Glomerular visceral epithelial cell (primary cell): ENCODE measurements at regions not wholly inside any gene's neighbourhood (a gene's known extent, or its start where the extent isn't known, plus 50 kb on each side); places are given as distances from the start of the nearest gene placed in this dataset.
A peak's percentile ranks its signal among the peaks of the same experiment; 100 is the strongest.

Experiments
- DNase-seq: peaks from one replicate; pipeline ENCODE4 v3.0.0-alpha.2; 2016; ENCODE audit errors: extremely low spot score

- peak; percentile 27 for DNase-seq
Measured at GRCh38 chr13:76210262-76210661, 574.1 kb downstream of the LMO7 start.

GRCh38 chr13:76198568-76199163 is 562.5 kb downstream of the LMO7 start:
- DNase-seq: no peak

DNA sequence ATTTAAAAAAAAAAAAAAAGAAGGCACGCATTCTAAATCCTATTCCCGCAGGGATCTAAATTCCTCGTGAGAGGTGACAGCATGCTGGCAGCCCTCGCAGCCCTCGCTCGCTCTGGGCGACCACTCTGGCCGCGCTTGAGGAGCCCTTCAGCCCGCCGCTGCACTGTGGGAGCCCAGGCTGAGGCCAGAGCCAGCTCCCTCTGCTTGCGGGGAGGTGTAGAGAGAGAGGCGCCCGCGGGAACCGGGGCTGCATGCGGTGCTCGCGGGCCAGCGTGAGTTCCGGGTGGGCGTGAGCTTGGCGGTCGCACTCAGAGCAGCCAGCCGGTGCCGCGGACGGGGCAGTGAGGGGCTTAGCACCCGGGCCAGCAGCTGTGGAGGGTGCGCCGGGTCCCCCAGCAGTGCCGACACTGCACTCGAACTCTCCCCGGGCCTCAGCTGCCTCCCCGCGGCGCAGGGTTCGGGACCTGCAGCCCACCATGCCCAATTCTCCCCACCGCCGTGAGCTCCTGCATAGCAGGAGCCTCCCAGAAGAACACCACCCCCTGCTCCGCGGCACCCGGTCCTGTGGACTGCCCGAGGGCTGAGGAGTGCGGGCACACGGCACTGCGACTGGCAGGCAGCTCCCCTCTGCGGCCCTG is 553.9 kb downstream of the LMO7 start:
- no peak for DNase-seq

GRCh38 chr13:76175961-76176725 is 540.0 kb downstream of the LMO7 start:
- DNase-seq: no peak

DNA sequence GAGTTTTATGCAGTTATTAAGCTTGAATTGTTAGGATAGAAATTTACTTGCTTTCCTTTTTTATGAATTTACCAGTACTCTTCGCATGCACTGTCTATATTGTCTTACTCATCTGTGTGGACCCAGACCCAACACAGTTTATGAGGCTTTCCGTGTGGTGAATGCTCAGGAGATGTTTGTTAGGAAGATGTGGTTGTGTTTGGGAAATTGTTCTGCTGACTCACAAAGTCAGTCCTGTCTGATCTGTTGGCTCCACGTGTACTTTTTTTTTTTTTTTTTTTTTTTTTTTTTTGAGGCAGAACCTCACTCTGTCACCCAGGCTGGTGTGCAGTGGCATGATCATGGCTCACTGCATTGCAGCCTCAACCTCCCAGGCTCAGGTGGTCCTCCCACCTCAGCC is 532.5 kb downstream of the LMO7 start:
- DNase-seq: no peak

DNA sequence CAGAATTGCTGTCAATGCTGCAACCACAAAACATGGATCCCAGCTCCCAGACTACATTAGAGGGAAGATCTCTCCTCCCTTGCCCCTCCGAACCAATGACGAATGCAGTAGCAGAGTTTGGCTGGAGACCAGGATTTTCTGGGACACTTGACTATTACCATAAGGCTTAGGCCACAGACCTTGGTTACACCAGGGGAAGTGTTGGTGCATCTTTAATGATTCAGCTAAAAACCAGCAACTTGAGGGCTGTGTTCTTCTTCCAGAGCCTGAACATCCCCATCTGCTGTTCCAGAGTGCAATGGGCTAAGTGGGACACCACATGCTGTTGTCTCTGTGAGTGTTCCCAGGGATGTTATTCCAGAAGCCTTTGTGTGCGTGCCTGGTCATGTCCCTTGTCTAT is 528.2 kb downstream of the LMO7 start:
- DNase-seq: no peak

DNA sequence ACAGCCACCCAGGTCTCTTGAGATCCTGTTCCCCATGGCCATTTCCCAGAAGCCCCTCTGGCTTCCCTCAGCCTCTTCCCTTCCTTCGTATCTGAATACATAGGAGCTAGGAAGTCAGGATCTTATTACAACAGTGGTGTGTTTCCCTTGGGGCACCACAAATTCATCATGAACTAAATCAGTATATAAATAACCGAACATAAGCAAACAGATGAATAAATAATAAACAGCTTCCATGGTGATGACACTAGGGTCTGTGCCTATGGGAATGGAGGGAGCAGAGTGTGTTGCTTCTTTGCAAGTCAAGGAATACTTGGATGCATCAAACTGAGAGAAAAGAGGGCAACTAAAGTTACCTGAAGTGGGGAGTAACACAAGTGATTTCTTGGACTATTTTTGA is 527.6 kb downstream of the LMO7 start:
- DNase-seq: no peak

DNA sequence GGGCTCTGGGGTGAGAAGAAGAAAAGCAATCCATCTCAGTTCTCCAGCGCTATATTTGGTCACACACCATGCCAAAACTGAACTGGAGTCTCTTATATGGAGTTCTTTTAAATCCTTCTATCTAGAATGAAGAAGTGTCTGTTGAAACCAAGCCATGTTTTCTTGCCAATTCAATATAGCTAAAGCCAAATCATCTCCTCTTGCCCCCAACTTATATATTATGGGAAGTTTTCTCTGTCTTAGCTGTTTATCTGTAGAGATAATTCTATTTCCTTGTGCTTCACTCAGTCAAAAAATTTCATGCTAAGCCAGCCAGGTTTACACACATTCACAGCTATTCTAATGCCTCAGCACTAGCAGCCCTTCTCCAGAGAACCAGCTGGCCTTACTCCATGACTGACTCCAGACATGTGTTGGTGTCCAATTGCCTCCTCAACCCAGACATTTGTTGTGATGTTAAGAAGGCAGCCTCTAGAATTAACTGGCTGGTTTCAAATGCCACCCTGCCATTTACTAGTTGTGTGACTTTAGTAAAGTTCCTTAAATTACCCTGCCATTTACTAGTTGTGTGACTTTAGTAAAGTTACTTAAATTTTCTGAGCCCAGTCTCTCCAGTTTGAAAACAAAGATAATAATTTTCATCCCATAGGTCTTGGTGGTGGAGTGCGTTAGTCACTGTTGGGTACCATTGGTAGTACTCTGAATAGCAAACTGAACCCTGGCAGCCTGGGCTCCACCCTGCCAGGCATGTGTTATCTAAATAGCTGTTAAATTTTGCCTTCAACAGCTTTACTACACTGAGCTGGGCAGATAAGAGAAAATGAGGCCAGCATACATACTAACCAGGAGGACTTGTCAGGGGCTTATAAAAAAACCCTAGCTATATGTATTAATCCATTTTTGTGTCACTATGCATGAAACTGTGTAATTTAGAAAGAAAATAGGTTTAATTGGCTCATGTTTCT is 525.1 kb downstream of the LMO7 start:
- DNase-seq: no peak

DNA sequence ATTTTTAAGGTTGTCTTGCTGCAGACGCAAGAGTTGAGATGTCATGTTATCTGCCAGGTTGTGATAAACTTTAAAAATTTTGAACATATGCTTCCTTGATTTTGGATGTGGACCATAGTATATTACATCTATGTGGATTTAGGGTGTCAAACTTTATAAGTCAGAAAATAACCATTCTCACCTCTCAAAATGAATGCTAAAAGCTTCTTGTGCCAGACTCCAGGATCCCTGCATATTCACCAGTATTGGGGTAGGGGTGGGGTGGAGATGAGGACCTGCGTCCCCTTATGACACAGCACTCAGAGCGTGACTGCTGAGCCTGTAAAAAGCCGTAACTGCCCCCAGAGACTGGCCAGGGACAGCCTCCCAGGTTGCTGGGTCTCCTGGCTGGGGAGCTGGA is 524.4 kb downstream of the LMO7 start:
- no peak for DNase-seq

DNA sequence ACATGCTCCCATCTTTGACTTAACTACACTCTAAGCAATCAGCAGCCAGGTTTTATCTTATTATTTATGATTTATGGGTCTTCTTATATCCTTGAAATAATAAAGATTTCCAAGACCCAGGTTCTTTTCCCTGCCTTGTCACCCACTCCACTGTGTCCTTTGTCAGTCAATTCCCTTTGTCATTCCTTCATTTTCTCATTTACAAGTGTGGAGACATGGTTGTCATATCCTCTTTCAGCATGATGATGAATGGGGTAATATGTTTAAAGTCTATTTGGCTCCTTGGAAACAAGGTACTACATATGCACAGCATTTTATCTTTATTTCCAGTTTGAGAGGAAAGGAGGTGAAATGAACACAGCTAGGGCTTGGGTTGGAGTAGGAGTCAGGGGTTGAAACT is 521.8 kb downstream of the LMO7 start:
- DNase-seq: no peak

DNA sequence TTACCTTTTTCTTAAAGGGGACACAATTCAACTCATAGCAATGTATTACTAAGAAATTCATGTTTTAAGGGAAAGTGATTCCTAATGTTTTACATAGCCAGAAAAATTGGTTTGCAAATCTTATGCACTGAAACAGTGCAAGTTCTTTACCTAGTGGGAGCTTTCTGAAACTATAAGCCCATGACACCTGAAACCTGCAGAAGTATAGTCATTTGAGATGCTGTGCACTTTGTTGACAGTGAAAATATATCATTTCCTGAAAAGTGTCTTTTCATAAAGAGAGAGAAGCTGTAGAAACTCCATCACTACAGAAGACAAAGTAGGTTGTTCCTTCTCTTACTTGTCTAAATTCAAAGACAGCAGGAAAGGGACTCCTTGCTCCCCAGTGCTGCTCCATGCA is 517.1 kb downstream of the LMO7 start:
- no peak for DNase-seq

GRCh38 chr13:76148926-76149325 is 512.8 kb downstream of the LMO7 start:
- peak; percentile 58 for DNase-seq

DNA sequence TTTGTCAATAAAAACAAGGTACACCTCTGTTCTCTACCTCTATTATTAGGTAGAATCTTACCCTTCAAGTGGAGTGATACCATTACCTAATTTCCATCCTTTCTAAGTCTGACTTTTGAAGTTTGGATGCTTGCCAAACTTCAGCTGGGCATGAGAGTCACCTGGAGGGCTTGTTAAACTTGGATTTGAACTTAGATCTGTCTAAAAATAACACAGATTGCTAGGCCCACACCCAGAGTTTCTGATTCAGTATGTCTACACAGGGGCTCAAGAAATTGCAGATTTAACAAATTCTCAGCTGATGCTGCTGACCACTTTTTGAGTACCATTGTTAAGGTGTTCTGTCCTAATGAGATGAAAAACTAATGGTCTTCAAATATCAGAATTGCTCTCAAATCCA is 512.2 kb downstream of the LMO7 start:
- no peak for DNase-seq

DNA sequence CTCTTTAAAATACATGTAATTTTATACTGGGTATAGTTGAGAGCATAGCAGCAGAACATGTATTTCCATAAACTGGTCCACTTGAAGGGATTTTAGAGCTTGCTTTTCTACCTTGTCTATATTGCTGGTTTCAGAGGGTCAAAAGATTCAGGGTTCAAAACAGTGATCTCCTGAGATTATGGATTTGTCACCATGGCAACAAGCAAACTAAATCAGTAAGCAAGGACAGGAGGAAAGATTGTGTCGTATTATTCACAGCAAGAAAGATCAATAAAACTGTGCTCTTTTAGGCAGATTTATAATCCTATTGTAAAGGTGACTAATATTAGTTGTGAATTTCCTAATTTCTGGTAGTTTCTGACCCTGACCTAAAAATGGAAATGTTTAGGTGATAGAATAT is 496.4 kb downstream of the LMO7 start:
- no peak for DNase-seq

GRCh38 chr13:76131551-76131950 is 495.4 kb downstream of the LMO7 start:
- DNase-seq: no peak

DNA sequence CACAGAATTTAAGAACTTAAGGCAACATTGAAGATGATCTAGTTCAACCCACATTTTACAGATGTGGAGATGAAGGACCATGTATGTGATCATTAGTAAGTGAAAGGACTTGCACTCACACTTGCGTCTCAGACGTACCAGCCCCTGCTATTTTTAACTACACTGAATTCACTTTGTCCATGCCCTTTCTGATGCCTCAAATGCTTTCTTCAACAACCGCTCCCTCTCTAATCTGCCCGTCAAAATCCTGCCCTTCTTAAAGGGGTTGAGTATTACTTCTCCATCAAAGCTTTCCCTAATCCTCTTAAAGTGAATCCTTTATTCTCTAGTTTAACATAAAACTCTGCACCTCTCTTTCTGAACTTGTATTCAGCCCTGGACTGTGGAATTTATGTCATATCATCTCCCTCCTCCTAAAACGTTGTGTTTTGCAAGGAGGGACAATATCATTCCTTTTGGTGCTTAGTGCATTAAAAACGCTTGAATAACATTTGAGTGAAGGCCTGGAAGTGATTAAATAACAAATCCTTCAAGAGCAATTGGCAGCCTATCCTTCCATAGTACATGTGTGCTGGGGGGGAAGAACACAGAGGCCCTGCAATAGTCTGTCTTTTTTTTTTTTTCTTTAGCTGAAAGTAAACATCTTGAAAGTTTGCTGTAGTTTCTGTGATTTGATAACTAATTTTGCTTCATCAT is 493.3 kb downstream of the LMO7 start:
- DNase-seq: no peak

- no peak for DNase-seq
Measured at GRCh38 chr13:76127922-76128321, 491.8 kb downstream of the LMO7 start.

DNA sequence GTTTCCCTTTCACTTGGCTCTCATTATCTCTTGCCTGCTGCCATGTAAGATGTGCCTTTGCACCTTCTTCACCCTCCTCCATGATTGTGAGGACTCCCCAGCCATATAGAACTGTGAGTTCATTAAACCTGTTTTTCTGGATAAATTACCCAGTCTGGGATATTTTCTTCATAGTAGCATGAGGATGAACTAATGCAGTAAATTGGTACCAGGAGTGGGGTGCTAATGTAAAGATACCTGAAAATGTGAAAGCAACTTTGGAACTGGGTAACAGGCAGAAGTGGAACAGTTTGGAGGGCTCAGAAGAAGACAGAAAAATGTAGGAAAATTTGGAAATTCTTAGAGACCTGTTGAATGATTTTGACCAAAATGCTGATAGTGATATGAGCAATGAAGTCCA is 487.4 kb downstream of the LMO7 start:
- no peak for DNase-seq

DNA sequence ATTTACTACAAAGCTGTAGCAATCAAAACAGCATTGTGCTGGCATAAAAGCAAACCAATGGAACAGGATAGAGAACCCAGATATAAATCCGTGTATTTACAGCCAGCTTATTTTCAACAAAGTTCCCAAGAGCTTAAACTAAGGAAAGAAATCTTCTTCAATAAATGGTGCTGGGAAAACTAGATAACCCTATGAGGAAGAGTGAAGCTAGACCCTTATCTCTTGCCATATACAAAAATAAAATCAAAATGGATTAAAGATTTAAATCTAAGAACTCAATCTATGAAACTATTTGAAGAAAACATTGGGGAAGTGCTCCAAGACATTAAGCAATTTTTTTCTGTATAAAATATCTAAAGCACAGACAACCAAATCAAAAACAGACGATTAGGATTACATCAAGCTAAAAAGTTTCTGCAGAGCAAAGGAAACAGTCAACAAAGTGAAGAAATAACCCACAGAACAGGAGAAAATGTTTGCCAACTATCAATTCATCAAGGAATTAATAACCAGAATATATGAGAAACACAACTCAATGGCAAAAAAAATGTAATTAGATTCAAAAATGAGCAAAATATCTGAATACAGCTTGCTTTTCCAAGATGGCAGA is 480.7 kb downstream of the LMO7 start:
- DNase-seq: no peak

DNA sequence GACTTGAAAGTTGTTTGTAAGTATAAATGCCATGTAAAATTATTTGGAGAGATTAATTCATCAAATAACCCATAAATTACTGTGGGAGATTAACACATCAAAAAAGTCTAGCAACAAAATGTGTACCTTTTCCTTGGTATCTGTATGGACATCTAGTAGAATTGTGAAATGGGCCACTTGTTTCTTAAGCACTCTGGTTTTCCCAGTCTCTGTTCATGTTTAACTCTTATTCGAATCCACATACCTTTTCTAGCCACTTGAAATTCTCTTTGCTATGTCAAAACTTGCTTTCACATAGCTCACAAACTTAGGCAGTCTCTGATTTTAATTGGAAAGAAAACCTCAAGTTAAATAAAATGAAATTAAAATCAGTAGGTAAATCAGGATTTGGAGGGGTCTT is 470.6 kb downstream of the LMO7 start:
- no peak for DNase-seq

DNA sequence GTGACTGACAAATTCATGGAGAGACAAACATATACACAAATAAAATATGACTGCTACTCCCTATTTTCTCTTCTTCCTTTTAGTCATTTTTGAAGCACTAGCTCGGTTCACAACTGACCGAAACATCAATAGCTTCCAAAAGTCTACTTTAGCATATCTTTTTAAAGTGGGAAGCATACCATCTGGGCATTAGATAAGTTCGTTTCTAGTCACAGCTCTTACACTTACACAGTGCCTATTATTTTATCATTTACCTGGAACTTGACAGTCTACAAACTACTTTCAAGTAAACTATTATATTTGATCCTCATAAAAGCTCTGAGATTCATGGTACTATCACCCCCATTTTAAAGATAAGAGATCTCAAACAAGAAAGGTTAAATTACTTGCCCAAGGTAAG is 458.5 kb downstream of the LMO7 start:
- no peak for DNase-seq
